ENCODE measurements at regions not wholly inside any gene's neighbourhood (a gene's known extent, or its start where the extent isn't known, plus 50 kb on each side); places are given as distances from the start of the nearest gene placed in this dataset.

GRCh38 chr20:53692465-53693067 lies 98.9 kb upstream of the ZNF217 start:
- no peaks in the 10 kb centered on the region for H4K20me1 ChIP-seq (ENCODE audit: insufficient read depth, low read length)
- peak overlapping the region; percentile 60; the same call in 1 of the 2 replicates for H2BK120ac ChIP-seq (ENCODE audit: low read depth, low read length)
- CTCF ChIA-PET: no interaction called here
- POLR2A ChIA-PET (ENCODE audit: unreplicated experiment): no interaction called here
- no peak overlapping the region for H3K56ac ChIP-seq (ENCODE audit: extremely low read depth, insufficient read depth, low read length)
- no peaks in the 10 kb centered on the region for H3K36me3 ChIP-seq (ENCODE audit: control insufficient read depth, insufficient read depth, low read length)
- H3K9me1 ChIP-seq (ENCODE audit: insufficient read depth, low read length): peaks cover 3% of the 10 kb centered on the region; the same call in 1 of the 2 replicates
- peak overlapping the region in 1 of 2 experiments; percentile 30; a peak in 1 of 4 replicates for H4K8ac ChIP-seq (ENCODE audit: low read depth in 2 of 2, low read length in 2 of 2)
- peaks cover 3% of the 10 kb centered on the region; the same call in 1 of the 2 replicates for H3K4me1 ChIP-seq (ENCODE audit: control insufficient read depth, insufficient read depth, low read length)
- peak overlapping the region; percentile 15; the same call in 1 of the 2 replicates for H2AK5ac ChIP-seq (ENCODE audit: low read depth, low read length)
- H2BK20ac ChIP-seq (ENCODE audit: low read depth, low read length): 0 out of 2 replicates have a peak overlapping the region, but pooled peaks have one; percentile 40
- intact Hi-C loops (cut with micrococcal nuclease): loop anchor here (5.0 kb wide), 1 partner anchor 50 kb away; no protein-coding TSS in a partner anchor
- ATAC-seq (ENCODE audit: low read depth): peak; percentile 88
- no peak overlapping the region for H2BK5ac ChIP-seq (ENCODE audit: low read depth, low read length, poor library complexity, severe bottlenecking)
- dilution Hi-C loops (cut with HindIII; ENCODE audit: low sequenced_read_pairs, unreplicated experiment): no loop called here
- H2AK9ac ChIP-seq (replicated peaks; ENCODE audit: low read depth, low read length, poor library complexity): peak overlapping the region; percentile 39
- peak overlapping the region; percentile 33; the same call in 1 of the 2 replicates for H3K4ac ChIP-seq (ENCODE audit: low read depth, low read length)
- WGBS, 2 experiments (ENCODE audit: extremely low coverage in 2 of 2, insufficient read length in 1 of 2): 47% methylated on average over 5 of the region's 10 CpGs; no CpG with 5 or more reads in 1 of the 2 experiments
- no peak overlapping the region for H3K27ac ChIP-seq (ENCODE audit: insufficient read depth, low read length)
- no peaks in the 10 kb centered on the region for H3K79me1 ChIP-seq (ENCODE audit: low read depth in 1 of 2, low read length in 2 of 2)
- H2AFZ ChIP-seq (replicated peaks; ENCODE audit: low read length, poor library complexity): peak overlapping the region; percentile 7
- no peak overlapping the region for H3K14ac ChIP-seq (replicated peaks; ENCODE audit: low read depth, low read length)
- H3K9me3 ChIP-seq (ENCODE audit: control insufficient read depth, insufficient read depth, low read length): no peaks in the 10 kb centered on the region
- no peak overlapping the region for H3K4me3 ChIP-seq (ENCODE audit: insufficient read depth, low read depth, low read length)
- H3K18ac ChIP-seq (ENCODE audit: low read depth, low read length): no peak overlapping the region
- no peak overlapping the region for H4K91ac ChIP-seq (ENCODE audit: insufficient read depth, low read depth, low read length)
- TF ChIP-seq CHD1 (IDR thresholded peaks at IDR 0.05; ENCODE audit: low read depth, low read length): no peak
- no peak for TF ChIP-seq MAZ (IDR thresholded peaks at IDR 0.05; ENCODE audit: borderline replicate concordance, low read depth, low read length)
- TF ChIP-seq FOS (IDR thresholded peaks at IDR 0.05; ENCODE audit: low read depth, low read length): no peak
- 0 out of 2 replicates have a peak, but pooled peaks have one; percentile 46 for TF ChIP-seq CEBPB (IDR thresholded peaks at IDR 0.05; ENCODE audit: low read depth, low read length)
- no peak for TF ChIP-seq RCOR1 (IDR thresholded peaks at IDR 0.05; ENCODE audit: insufficient replicate concordance, low read length)
- no peak for TF ChIP-seq ELK1 (IDR thresholded peaks at IDR 0.05; ENCODE audit: borderline replicate concordance, low read depth, low read length)
- no peak for TF ChIP-seq RAD21 (IDR thresholded peaks at IDR 0.05; ENCODE audit: low read length)
- TF ChIP-seq NFE2L2 (IDR thresholded peaks at IDR 0.05; ENCODE audit: low read depth, low read length): no peak
- 0 out of 2 replicates have a peak, but pooled peaks have one; percentile 30 for TF ChIP-seq BHLHE40 (IDR thresholded peaks at IDR 0.05; ENCODE audit: low read depth, low read length)
- peak; percentile 11 for TF ChIP-seq SMC3 (IDR thresholded peaks at IDR 0.05; ENCODE audit: low read depth, low read length)
- no peak for TF ChIP-seq USF2 (IDR thresholded peaks at IDR 0.05; ENCODE audit: low read depth, low read length)
- no TSS peak for BruUV-seq (replicated peaks)
- H2BK15ac ChIP-seq (ENCODE audit: low read depth, low read length): no peak overlapping the region; the same call in 2 of the 3 replicates
- DNase-seq: peak; percentile 86
- 0 out of 2 replicates have a peak overlapping the region, but pooled peaks have one; percentile 1 for H3K4me2 ChIP-seq (ENCODE audit: low read depth, low read length)
- H3K27me3 ChIP-seq (ENCODE audit: control insufficient read depth, insufficient read depth, low read length): no peaks in the 10 kb centered on the region
- H4K5ac ChIP-seq (ENCODE audit: low read depth, low read length): no peak overlapping the region
- H3K9ac ChIP-seq (ENCODE audit: low read depth, low read length): no peak overlapping the region; the same call in 1 of the 2 replicates
- H3K23ac ChIP-seq (ENCODE audit: low read depth, low read length): 0 out of 2 replicates have a peak overlapping the region, but pooled peaks have one; percentile 13
- in situ Hi-C loops (cut with MboI; ENCODE audit: low sequenced_read_pairs): no loop called here

All from IMR-90 (cell line).